GM12878 (cell line): ENCODE measurements at regions not wholly inside any gene's neighbourhood (a gene's known extent, or its start where the extent isn't known, plus 50 kb on each side); places are given as distances from the start of the nearest gene placed in this dataset.

Experiments used
- ATAC-seq: fragments of 200-7000 bp; cut with Tn5 transposase; 3 replicates; pipeline ENCODE4 v1.9.1; 2020; ENCODE audit warnings: mild to moderate bottlenecking, moderate library complexity
- BruUV-seq: library from RNA; stranded (reverse); fragments of 400-500 nt; replicated peaks from 2 replicates; lab custom pipeline; 2021; lab: Mats Ljungman, UMichigan
- CTCF ChIA-PET: fragments of 300-600 bp; sonication (Branson Sonifier 250); formaldehyde crosslinking; extraction: SDS; loops from one replicate; lab custom pipeline; 2021; ENCODE audit warnings: inconsistent platforms; lab: Yijun Ruan, JAX
- POLR2A ChIA-PET: fragments of 350-600 bp; formaldehyde crosslinking; extraction: SDS; loops from one replicate; lab custom pipeline; 2021; ENCODE audit warnings: inconsistent platforms; lab: Charles Lee
- RAD21 ChIA-PET: fragments of 300-600 bp; sonication (Branson Sonifier 250); formaldehyde crosslinking; loops from one replicate; lab custom pipeline; 2023; ENCODE audit warnings: antibody characterized with exemption; ENCODE audit not compliant: unreplicated experiment; lab: Charles Lee
- SMC1A ChIA-PET: fragments of 300-600 bp; sonication (Branson Sonifier 250); formaldehyde crosslinking; loops from one replicate; lab custom pipeline; 2023; ENCODE audit not compliant: unreplicated experiment, uncharacterized antibody; lab: Charles Lee
- DNase-seq: peaks from one replicate; pipeline ENCODE4 v3.0.0-alpha.2; 2011; ENCODE audit warnings: low read depth, low spot score
- FAIRE-seq: peaks from 3 replicates; lab custom pipeline; 2011; peaks lifted over from hg19 to GRCh38; lab: Jason Lieb, UNC
- H2AFZ ChIP-seq: 2 replicates; pipeline ENCODE4 v1.6.0; 2011; ENCODE audit warnings: low read depth, low read length, control low read depth; ENCODE audit not compliant: control insufficient read depth
- H3K27ac ChIP-seq: 2 replicates; pipeline ENCODE4 v1.5.1; 2011; ENCODE audit warnings: control low read depth; ENCODE audit not compliant: control insufficient read depth, insufficient read depth
- H3K27me3 ChIP-seq, 2 experiments: replicated peaks in 1 of 2; 2 replicates each; pipeline versions ENCODE4 v1.6.0 to v1.6.1; 2011; ENCODE audit warnings: low read length in 1 of 2; ENCODE audit not compliant: control insufficient read depth in 2 of 2, insufficient read depth in 2 of 2
- H3K36me3 ChIP-seq, 2 experiments: 2 replicates each; pipeline ENCODE4 v1.5.1; 2011; ENCODE audit warnings: low read length in 1 of 2; ENCODE audit not compliant: control insufficient read depth in 2 of 2, insufficient read depth in 2 of 2
- H3K4me1 ChIP-seq: 2 replicates; pipeline ENCODE4 v1.6.1; 2011; ENCODE audit warnings: mild to moderate bottlenecking, low read length, moderate library complexity, mixed read lengths; ENCODE audit not compliant: control insufficient read depth, insufficient read depth
- H3K4me2 ChIP-seq: 2 replicates; pipeline ENCODE4 v1.6.0; 2011; ENCODE audit warnings: control low read depth; ENCODE audit not compliant: control insufficient read depth, insufficient read depth
- H3K4me3 ChIP-seq: fragments of 200-600 bp; sonication (generic); 2 replicates; pipeline ENCODE4 v1.5.1; 2016
- H3K79me2 ChIP-seq: 2 replicates; pipeline ENCODE4 v1.6.0; 2011; ENCODE audit warnings: low read length; ENCODE audit not compliant: control insufficient read depth, insufficient read depth
- H3K9ac ChIP-seq: 2 replicates; pipeline ENCODE4 v1.8.0; 2011; ENCODE audit warnings: low read length, control low read depth, mixed read lengths; ENCODE audit not compliant: control insufficient read depth, insufficient read depth
- H3K9me3 ChIP-seq: replicated peaks from 3 replicates; pipeline ENCODE4 v1.5.1; 2011; ENCODE audit warnings: mild to moderate bottlenecking, low read length; ENCODE audit not compliant: control insufficient read depth, insufficient read depth
- H4K20me1 ChIP-seq: 2 replicates; pipeline ENCODE4 v1.6.0; 2011; ENCODE audit not compliant: control insufficient read depth, insufficient read depth
- BCL3 ChIP-seq: IDR thresholded peaks from 2 replicates; pipeline ENCODE4 v1.6.1; 2011; ENCODE audit warnings: borderline replicate concordance, low read depth, mild to moderate bottlenecking, moderate library complexity, low read length; ENCODE audit not compliant: insufficient read depth, poor library complexity, severe bottlenecking
- CHD2 ChIP-seq: IDR thresholded peaks from 2 replicates; pipeline ENCODE4 v1.6.1; 2011; ENCODE audit warnings: low read depth, low read length, improper control_type of control experiment, borderline replicate concordance
- ETV6 ChIP-seq, 2 experiments: fragments of 450-650 bp in 1 of 2; IDR thresholded peaks in 1 of 2; conservative IDR thresholded peaks in 1 of 2; 2 replicates each; pipeline ENCODE4 v1.6.1; 2014; ENCODE audit warnings: antibody characterized with exemption in 1 of 2, borderline replicate concordance in 1 of 2, low read depth in 1 of 2, mild to moderate bottlenecking in 1 of 2, moderate library complexity in 1 of 2
- IKZF1 ChIP-seq: fragments of 450-650 bp; conservative IDR thresholded peaks from 2 replicates; pipeline ENCODE4 v1.6.1; 2017; ENCODE audit warnings: antibody characterized with exemption, mild to moderate bottlenecking
- MYC ChIP-seq: IDR thresholded peaks from 2 replicates; pipeline ENCODE4 v1.6.1; 2011; ENCODE audit warnings: mild to moderate bottlenecking, low read length, moderate library complexity, inconsistent platforms; ENCODE audit not compliant: insufficient read depth, insufficient replicate concordance, insufficient read length, severe bottlenecking
- NRF1 ChIP-seq: conservative IDR thresholded peaks from 2 replicates; pipeline ENCODE4 v1.6.1; 2011; ENCODE audit warnings: mild to moderate bottlenecking, low read depth, low read length, improper control_type of control experiment
- POLR2A ChIP-seq: IDR thresholded peaks from 2 replicates; pipeline ENCODE4 v1.6.1; 2011; ENCODE audit warnings: low read depth, mild to moderate bottlenecking, low read length
- RB1 ChIP-seq: fragments of 450-650 bp; formaldehyde crosslinking; IDR thresholded peaks from 2 replicates; pipeline ENCODE4 v1.6.1; 2017; ENCODE audit warnings: mild to moderate bottlenecking, borderline replicate concordance
- TCF3 ChIP-seq: IDR thresholded peaks from 2 replicates; pipeline ENCODE4 v1.6.1; 2012; ENCODE audit warnings: low read depth, mild to moderate bottlenecking, low read length, borderline replicate concordance; ENCODE audit not compliant: insufficient read depth
- YY1 ChIP-seq: IDR thresholded peaks from 2 replicates; pipeline ENCODE4 v1.6.1; 2011; ENCODE audit warnings: low read depth, mild to moderate bottlenecking, low read length
- ZNF274 ChIP-seq: IDR thresholded peaks from one replicate; pipeline ENCODE4 v1.8.0; 2011; ENCODE audit not compliant: insufficient read length, insufficient read depth
- ZNF592 ChIP-seq: fragments of 450-650 bp; IDR thresholded peaks from 2 replicates; pipeline ENCODE4 v1.6.1; 2017; ENCODE audit warnings: mild to moderate bottlenecking, moderate library complexity
- WGBS: methylation state at CpG from one replicate; pipeline ENCODE4 v1.1.6; 2016; ENCODE audit warnings: low lambda C conversion rate; ENCODE audit not compliant: insufficient replicate concordance, insufficient coverage; ENCODE audit errors: missing lambda C conversion rate; 5-methylcytosine and 5-hydroxymethylcytosine counted together
- in situ Hi-C: fragments of 300-500 bp; cut with MboI; formaldehyde crosslinking; loops from 9 replicates; pipeline ENCODE4 v1.14.3; 2018; ENCODE audit warnings: mixed read lengths
- intact Hi-C: fragments of 100-400 bp; cut with micrococcal nuclease; formaldehyde crosslinking; loops from one replicate; pipeline ENCODE4 v1.14.2; 2022; ENCODE audit not compliant: unreplicated experiment

- ChIA-PET CTCF (interaction anchor here (0.7 to 7.5 kb wide), 23 partner anchors 10 to 1029 kb away, joined by 3 to 112 read pairs (median 6); partner anchors contain the start of gene PRDM1), SMC1A (interaction anchor here (0.6 to 8.2 kb wide), 30 partner anchors 9 to 962 kb away, joined by 3 to 100 read pairs (median 4); partner anchors contain the start of gene PRDM1), POLR2A (interaction anchor here (0.7 to 4.9 kb wide), 8 partner anchors 10 to 604 kb away, joined by 3 to 47 read pairs (median 4); no protein-coding TSS in a partner anchor), RAD21 (interaction anchor here (0.7 to 8.9 kb wide), 25 partner anchors 10 to 962 kb away, joined by 3 to 184 read pairs (median 7); partner anchors contain the start of gene PRDM1)
- no peak for TF ChIP-seq MYC
- no peak for TF ChIP-seq IKZF1
- TF ChIP-seq NRF1 = no peak
- TF ChIP-seq ZNF592 = no peak
- TF ChIP-seq RB1 = no peak
- no peak for TF ChIP-seq YY1
- TF ChIP-seq TCF3 = no peak
- no peak for TF ChIP-seq ZNF274
- no peak for TF ChIP-seq BCL3
- no peak for TF ChIP-seq CHD2
- TF ChIP-seq ETV6 (conservative IDR thresholded peaks at IDR 0.05 in 1 of 2, IDR thresholded peaks at IDR 0.05 in 1 of 2; ENCODE audit: borderline replicate concordance in 1 of 2, low read depth in 1 of 2) = no peak
- no peak for TF ChIP-seq POLR2A
- FAIRE-seq = no peak
- Histone ChIP-seq H3K36me3 (no peaks in the 10 kb centered on the region), H4K20me1 (no peaks in the 10 kb centered on the region), H2AFZ (no peak overlapping the region), H3K4me1 (peaks cover 43% of the 10 kb centered on the region), H3K27ac (no peak overlapping the region), H3K9me3 (peaks cover 6% of the 10 kb centered on the region; the same call in 2 of the 3 replicates), H3K9ac (no peak overlapping the region), H3K4me2 (no peak overlapping the region), H3K4me3 (no peak overlapping the region), H3K27me3 (no peaks in the 10 kb centered on the region), H3K79me2 (no peaks in the 10 kb centered on the region)
- DNase-seq = no peak
- in situ Hi-C loops = no loop called here
- BruUV-seq = no TSS peak
- ATAC-seq = peak; percentile 15; the same call in 1 of the 3 replicates
- WGBS = 56% methylated on average over 4 of the region's 4 CpGs
- intact Hi-C loops = loop anchor here (1.0 to 10.0 kb wide), 7 partner anchors 25 to 1039 kb away; no protein-coding TSS in a partner anchor
Observed at GRCh38 chr6:105483492-105483891, 80.6 kb upstream of the PREP start.
